Sigmoid colon (tissue), 4 donors: ENCODE measurements at regions not wholly inside any gene's neighbourhood (a gene's known extent, or its start where the extent isn't known, plus 50 kb on each side); places are given as distances from the start of the nearest gene placed in this dataset.

Experiments
- CTCF ChIP-seq, 4 experiments: fragments of 450-650 bp in 3 of 4; fragments of 200-600 bp in 1 of 4; IDR thresholded peaks; one replicate each; pipeline ENCODE4 v1.5.1; 2016 to 2019; ENCODE audit warnings: antibody characterized with exemption in 4 of 4, mild to moderate bottlenecking in 3 of 4, moderate library complexity in 2 of 4
- EP300 ChIP-seq, 4 donors: sonication (generic); formaldehyde crosslinking; IDR thresholded peaks; one replicate each; pipeline ENCODE4 v1.6.1; 2017; ENCODE audit warnings: antibody characterized with exemption in 4 of 4
- POLR2A ChIP-seq, 2 donors: fragments of 450-650 bp; IDR thresholded peaks; one replicate each; pipeline ENCODE4 v1.6.1; 2016; ENCODE audit warnings: antibody characterized with exemption in 2 of 2, mild to moderate bottlenecking in 2 of 2, moderate library complexity in 2 of 2
- POLR2AphosphoS5 ChIP-seq, 4 donors: sonication (generic); formaldehyde crosslinking; IDR thresholded peaks; one replicate each; pipeline ENCODE4 v1.6.1; 2017; ENCODE audit warnings: antibody characterized with exemption in 4 of 4

DNA sequence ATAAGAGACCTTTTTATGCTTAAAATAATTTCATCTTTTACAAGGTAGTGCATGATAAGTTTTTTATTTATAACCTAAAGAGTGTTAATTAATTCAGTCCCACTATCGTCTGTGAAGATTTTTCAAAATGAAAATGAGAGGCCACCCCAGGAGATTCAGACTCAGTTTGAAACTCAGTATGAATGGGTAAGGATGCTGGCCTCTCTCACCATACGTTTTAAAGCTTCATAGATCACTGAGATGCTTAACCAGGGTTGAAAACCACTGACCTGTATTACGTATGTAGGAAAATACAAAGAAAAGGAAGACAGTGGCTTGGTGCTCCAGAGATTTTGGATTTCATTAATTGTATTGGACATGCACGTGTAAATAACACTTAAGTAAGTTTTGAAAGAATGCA lies 278.7 kb downstream of the FSIP2 start:
- no peak for TF ChIP-seq POLR2AphosphoS5 (IDR thresholded peaks at IDR 0.05)
- TF ChIP-seq CTCF (IDR thresholded peaks at IDR 0.05): no peak
- TF ChIP-seq EP300 (IDR thresholded peaks at IDR 0.05): no peak
- TF ChIP-seq POLR2A (IDR thresholded peaks at IDR 0.05): no peak
